GM23338 (cell line): ENCODE measurements at regions not wholly inside any gene's neighbourhood (a gene's known extent, or its start where the extent isn't known, plus 50 kb on each side); places are given as distances from the start of the nearest gene placed in this dataset.

Source experiments
- ATAC-seq: fragments of 200-7000 bp; cut with Tn5 transposase; 3 replicates; pipeline ENCODE4 v1.9.1; 2020
- DNase-seq: peaks from one replicate; pipeline ENCODE4 v3.0.0-alpha.2; 2015; ENCODE audit warnings: low spot score
- H2AFZ ChIP-seq: fragments of 200-600 bp; sonication (generic); 2 replicates; pipeline ENCODE4 v1.8.0; 2016; ENCODE audit warnings: antibody characterized with exemption, mild to moderate bottlenecking, moderate library complexity
- H3F3A ChIP-seq: fragments of 200-600 bp; sonication (generic); replicated peaks from 2 replicates; pipeline ENCODE4 v1.8.0; 2017; ENCODE audit warnings: antibody characterized with exemption, mixed run types, low read depth
- H3K27ac ChIP-seq: fragments of 200-600 bp; sonication (generic); 2 replicates; pipeline ENCODE4 v1.6.1; 2016; ENCODE audit warnings: low read depth
- H3K27me3 ChIP-seq: fragments of 200-600 bp; sonication (generic); 2 replicates; pipeline ENCODE4 v1.8.0; 2016; ENCODE audit warnings: mild to moderate bottlenecking, mixed run types, moderate library complexity; ENCODE audit not compliant: insufficient read depth
- H3K36me3 ChIP-seq: fragments of 200-600 bp; sonication (generic); 2 replicates; pipeline ENCODE4 v1.8.0; 2016; ENCODE audit warnings: mild to moderate bottlenecking; ENCODE audit not compliant: insufficient read depth
- H3K4me1 ChIP-seq: fragments of 200-600 bp; sonication (generic); 2 replicates; pipeline ENCODE4 v1.8.0; 2016; ENCODE audit warnings: mild to moderate bottlenecking, moderate library complexity; ENCODE audit not compliant: insufficient read depth
- H3K4me2 ChIP-seq: fragments of 200-600 bp; sonication (generic); 2 replicates; pipeline ENCODE4 v1.7.1; 2017; ENCODE audit warnings: mixed run types
- H3K4me3 ChIP-seq: fragments of 200-600 bp; sonication (generic); 2 replicates; pipeline ENCODE4 v1.6.1; 2016; ENCODE audit warnings: mixed run types
- H3K79me2 ChIP-seq: fragments of 200-600 bp; sonication (generic); replicated peaks from 2 replicates; pipeline ENCODE4 v1.8.0; 2017; ENCODE audit warnings: mild to moderate bottlenecking; ENCODE audit not compliant: insufficient read depth
- H3K9me2 ChIP-seq: fragments of 200-600 bp; sonication (generic); 2 replicates; pipeline ENCODE4 v1.8.0; 2017; ENCODE audit not compliant: insufficient read depth
- H4K20me1 ChIP-seq: fragments of 200-600 bp; sonication (generic); replicated peaks from 2 replicates; pipeline ENCODE4 v1.8.0; 2017; ENCODE audit warnings: mild to moderate bottlenecking; ENCODE audit not compliant: insufficient read depth
- H3K27ac Mint-ChIP-seq: 2 replicates; pipeline ENCODE4 v1.8.0; 2020; ENCODE audit warnings: inconsistent platforms, mild to moderate bottlenecking, moderate library complexity, mixed read lengths
- H3K27me3 Mint-ChIP-seq: 3 replicates; pipeline ENCODE4 v1.8.0; 2022; ENCODE audit warnings: low read depth, mild to moderate bottlenecking, moderate library complexity, mixed read lengths, inconsistent platforms; ENCODE audit not compliant: insufficient read depth, poor library complexity
- H3K36me3 Mint-ChIP-seq: 3 replicates; pipeline ENCODE4 v1.8.0; 2021; ENCODE audit warnings: low read depth, mild to moderate bottlenecking, inconsistent platforms, moderate library complexity, mixed read lengths
- H3K4me1 Mint-ChIP-seq: 3 replicates; pipeline ENCODE4 v1.8.0; 2020; ENCODE audit warnings: mild to moderate bottlenecking, inconsistent platforms, mixed read lengths
- H3K4me3 Mint-ChIP-seq: 3 replicates; pipeline ENCODE4 v1.8.0; 2021; ENCODE audit warnings: moderate library complexity, mild to moderate bottlenecking, inconsistent platforms, mixed read lengths
- H3K9me3 Mint-ChIP-seq: 3 replicates; pipeline ENCODE4 v1.8.0; 2020; ENCODE audit warnings: moderate library complexity, mild to moderate bottlenecking, inconsistent platforms, mixed read lengths
- CREB1 ChIP-seq: fragments of 250-450 bp; sonication (Bioruptor Pico); IDR thresholded peaks from 2 replicates; pipeline ENCODE4 v1.5.0; 2020; ENCODE audit warnings: low read depth, mild to moderate bottlenecking, moderate library complexity
- EZH2 ChIP-seq: fragments of 200-600 bp; sonication (generic); IDR thresholded peaks from one replicate; pipeline ENCODE4 v1.8.0; 2017; ENCODE audit warnings: antibody characterized with exemption, mild to moderate bottlenecking, low read depth; ENCODE audit not compliant: unreplicated experiment
- JUNB ChIP-seq: IDR thresholded peaks from one replicate; pipeline ENCODE4 v1.6.1; 2016; ENCODE audit warnings: antibody characterized with exemption; ENCODE audit not compliant: unreplicated experiment
- NANOG ChIP-seq: IDR thresholded peaks from 2 replicates; pipeline ENCODE4 v1.6.1; 2016; ENCODE audit warnings: antibody characterized with exemption, borderline replicate concordance
- STAT1 ChIP-seq: IDR thresholded peaks from one replicate; pipeline ENCODE4 v1.6.1; 2016; ENCODE audit warnings: antibody characterized with exemption; ENCODE audit not compliant: unreplicated experiment
- ZNF114 ChIP-seq: fragments of 250-450 bp; sonication (Bioruptor Pico); IDR thresholded peaks from 2 replicates; pipeline ENCODE4 v1.5.0; 2020; ENCODE audit warnings: mild to moderate bottlenecking, moderate library complexity
- ZNF331 ChIP-seq: fragments of 250-450 bp; sonication (Bioruptor Pico); IDR thresholded peaks from 2 replicates; pipeline ENCODE4 v1.5.0; 2020; ENCODE audit warnings: low read depth, mild to moderate bottlenecking, moderate library complexity
- TF ChIP-seq, protein P1 (sequence below): IDR thresholded peaks from one replicate; pipeline ENCODE4 v1.6.1; 2018; ENCODE audit warnings: antibody characterized with exemption; ENCODE audit not compliant: unreplicated experiment
- TF ChIP-seq, protein P2 (sequence below): fragments of 250-450 bp; sonication (Bioruptor Pico); IDR thresholded peaks from 2 replicates; pipeline ENCODE4 v1.5.0; 2020; ENCODE audit warnings: mild to moderate bottlenecking, moderate library complexity

DNA sequence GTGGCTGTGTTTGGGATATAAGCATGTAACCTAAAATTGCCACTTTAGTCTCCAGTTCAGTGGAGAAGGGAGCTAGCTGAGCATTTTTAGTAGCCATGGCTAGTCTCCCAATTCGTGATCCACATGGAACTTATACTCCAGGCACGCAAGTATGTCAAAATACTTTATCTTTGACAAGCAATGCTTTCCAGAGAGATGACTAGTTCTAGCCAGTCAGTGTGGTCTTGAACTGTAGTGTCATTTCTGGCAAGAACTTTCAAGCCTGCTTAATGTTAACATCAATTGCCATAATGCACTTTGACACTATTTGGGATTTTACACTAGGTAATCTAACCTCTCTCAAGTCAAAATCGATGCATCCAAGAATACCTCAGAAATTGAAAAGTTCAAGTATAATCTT, 660.0 kb downstream of the PTPRC start (continued):
- TF ChIP-seq, protein P1, sequence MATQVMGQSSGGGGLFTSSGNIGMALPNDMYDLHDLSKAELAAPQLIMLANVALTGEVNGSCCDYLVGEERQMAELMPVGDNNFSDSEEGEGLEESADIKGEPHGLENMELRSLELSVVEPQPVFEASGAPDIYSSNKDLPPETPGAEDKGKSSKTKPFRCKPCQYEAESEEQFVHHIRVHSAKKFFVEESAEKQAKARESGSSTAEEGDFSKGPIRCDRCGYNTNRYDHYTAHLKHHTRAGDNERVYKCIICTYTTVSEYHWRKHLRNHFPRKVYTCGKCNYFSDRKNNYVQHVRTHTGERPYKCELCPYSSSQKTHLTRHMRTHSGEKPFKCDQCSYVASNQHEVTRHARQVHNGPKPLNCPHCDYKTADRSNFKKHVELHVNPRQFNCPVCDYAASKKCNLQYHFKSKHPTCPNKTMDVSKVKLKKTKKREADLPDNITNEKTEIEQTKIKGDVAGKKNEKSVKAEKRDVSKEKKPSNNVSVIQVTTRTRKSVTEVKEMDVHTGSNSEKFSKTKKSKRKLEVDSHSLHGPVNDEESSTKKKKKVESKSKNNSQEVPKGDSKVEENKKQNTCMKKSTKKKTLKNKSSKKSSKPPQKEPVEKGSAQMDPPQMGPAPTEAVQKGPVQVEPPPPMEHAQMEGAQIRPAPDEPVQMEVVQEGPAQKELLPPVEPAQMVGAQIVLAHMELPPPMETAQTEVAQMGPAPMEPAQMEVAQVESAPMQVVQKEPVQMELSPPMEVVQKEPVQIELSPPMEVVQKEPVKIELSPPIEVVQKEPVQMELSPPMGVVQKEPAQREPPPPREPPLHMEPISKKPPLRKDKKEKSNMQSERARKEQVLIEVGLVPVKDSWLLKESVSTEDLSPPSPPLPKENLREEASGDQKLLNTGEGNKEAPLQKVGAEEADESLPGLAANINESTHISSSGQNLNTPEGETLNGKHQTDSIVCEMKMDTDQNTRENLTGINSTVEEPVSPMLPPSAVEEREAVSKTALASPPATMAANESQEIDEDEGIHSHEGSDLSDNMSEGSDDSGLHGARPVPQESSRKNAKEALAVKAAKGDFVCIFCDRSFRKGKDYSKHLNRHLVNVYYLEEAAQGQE, result no peak
- TF ChIP-seq EZH2, result no peak

DNA sequence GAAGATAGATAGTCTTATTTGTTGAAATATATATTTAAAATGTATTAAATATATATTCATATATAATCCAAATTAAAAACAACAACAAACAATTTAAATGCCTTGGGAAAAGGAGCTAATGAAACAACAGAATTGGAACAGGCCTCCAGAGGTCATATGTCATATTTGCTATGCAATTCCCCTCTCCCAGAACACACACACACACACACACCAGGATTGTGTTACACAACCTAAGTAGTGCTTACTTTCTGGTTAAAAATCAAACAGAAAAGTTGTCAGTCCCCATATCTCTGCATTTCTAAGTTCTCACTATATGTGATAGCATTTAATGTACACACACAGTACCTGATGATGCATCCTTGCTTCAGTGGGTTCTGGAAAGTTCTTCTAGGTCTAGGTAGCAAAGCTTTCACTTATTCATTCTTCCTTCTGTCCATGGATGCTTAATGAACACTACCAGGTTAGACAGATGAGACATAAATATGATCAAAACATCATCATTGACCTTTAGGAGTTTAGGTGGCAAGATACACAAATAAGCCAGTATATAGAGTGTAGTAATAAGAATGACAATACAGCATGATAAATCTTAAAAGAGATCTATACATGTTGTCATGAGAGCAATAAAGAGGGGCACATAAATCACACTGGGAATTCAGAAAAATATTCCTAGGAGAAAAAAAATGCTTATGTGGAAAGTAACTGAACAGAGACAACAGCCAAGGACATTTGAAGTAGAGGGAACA, 662.8 kb downstream of the PTPRC start:
- Histone ChIP-seq H3K27ac (no peak overlapping the region), H3K36me3 (no peaks in the 10 kb centered on the region), H3K4me1 (peaks cover 15% of the 10 kb centered on the region), H3K9me2 (no peaks in the 10 kb centered on the region), H3K4me3 (no peak overlapping the region), H2AFZ (no peak overlapping the region), H3K27me3 (no peaks in the 10 kb centered on the region), H3K4me2 (no peak overlapping the region), H4K20me1 (no peaks in the 10 kb centered on the region), H3F3A (no peaks in the 10 kb centered on the region), H3K79me2 (no peaks in the 10 kb centered on the region)
- H3K27ac Mint-ChIP-seq, result no peak overlapping the region
- peaks cover 15% of the 10 kb centered on the region for H3K4me1 Mint-ChIP-seq
- ATAC-seq, result no peak
- no peaks in the 10 kb centered on the region for H3K9me3 Mint-ChIP-seq
- no peak for DNase-seq
- no peak overlapping the region for H3K4me3 Mint-ChIP-seq
- H3K27me3 Mint-ChIP-seq, result no peaks in the 10 kb centered on the region
- no peaks in the 10 kb centered on the region for H3K36me3 Mint-ChIP-seq
- TF ChIP-seq, protein P1, result no peak
- TF ChIP-seq NANOG, result no peak
- TF ChIP-seq, protein P2, sequence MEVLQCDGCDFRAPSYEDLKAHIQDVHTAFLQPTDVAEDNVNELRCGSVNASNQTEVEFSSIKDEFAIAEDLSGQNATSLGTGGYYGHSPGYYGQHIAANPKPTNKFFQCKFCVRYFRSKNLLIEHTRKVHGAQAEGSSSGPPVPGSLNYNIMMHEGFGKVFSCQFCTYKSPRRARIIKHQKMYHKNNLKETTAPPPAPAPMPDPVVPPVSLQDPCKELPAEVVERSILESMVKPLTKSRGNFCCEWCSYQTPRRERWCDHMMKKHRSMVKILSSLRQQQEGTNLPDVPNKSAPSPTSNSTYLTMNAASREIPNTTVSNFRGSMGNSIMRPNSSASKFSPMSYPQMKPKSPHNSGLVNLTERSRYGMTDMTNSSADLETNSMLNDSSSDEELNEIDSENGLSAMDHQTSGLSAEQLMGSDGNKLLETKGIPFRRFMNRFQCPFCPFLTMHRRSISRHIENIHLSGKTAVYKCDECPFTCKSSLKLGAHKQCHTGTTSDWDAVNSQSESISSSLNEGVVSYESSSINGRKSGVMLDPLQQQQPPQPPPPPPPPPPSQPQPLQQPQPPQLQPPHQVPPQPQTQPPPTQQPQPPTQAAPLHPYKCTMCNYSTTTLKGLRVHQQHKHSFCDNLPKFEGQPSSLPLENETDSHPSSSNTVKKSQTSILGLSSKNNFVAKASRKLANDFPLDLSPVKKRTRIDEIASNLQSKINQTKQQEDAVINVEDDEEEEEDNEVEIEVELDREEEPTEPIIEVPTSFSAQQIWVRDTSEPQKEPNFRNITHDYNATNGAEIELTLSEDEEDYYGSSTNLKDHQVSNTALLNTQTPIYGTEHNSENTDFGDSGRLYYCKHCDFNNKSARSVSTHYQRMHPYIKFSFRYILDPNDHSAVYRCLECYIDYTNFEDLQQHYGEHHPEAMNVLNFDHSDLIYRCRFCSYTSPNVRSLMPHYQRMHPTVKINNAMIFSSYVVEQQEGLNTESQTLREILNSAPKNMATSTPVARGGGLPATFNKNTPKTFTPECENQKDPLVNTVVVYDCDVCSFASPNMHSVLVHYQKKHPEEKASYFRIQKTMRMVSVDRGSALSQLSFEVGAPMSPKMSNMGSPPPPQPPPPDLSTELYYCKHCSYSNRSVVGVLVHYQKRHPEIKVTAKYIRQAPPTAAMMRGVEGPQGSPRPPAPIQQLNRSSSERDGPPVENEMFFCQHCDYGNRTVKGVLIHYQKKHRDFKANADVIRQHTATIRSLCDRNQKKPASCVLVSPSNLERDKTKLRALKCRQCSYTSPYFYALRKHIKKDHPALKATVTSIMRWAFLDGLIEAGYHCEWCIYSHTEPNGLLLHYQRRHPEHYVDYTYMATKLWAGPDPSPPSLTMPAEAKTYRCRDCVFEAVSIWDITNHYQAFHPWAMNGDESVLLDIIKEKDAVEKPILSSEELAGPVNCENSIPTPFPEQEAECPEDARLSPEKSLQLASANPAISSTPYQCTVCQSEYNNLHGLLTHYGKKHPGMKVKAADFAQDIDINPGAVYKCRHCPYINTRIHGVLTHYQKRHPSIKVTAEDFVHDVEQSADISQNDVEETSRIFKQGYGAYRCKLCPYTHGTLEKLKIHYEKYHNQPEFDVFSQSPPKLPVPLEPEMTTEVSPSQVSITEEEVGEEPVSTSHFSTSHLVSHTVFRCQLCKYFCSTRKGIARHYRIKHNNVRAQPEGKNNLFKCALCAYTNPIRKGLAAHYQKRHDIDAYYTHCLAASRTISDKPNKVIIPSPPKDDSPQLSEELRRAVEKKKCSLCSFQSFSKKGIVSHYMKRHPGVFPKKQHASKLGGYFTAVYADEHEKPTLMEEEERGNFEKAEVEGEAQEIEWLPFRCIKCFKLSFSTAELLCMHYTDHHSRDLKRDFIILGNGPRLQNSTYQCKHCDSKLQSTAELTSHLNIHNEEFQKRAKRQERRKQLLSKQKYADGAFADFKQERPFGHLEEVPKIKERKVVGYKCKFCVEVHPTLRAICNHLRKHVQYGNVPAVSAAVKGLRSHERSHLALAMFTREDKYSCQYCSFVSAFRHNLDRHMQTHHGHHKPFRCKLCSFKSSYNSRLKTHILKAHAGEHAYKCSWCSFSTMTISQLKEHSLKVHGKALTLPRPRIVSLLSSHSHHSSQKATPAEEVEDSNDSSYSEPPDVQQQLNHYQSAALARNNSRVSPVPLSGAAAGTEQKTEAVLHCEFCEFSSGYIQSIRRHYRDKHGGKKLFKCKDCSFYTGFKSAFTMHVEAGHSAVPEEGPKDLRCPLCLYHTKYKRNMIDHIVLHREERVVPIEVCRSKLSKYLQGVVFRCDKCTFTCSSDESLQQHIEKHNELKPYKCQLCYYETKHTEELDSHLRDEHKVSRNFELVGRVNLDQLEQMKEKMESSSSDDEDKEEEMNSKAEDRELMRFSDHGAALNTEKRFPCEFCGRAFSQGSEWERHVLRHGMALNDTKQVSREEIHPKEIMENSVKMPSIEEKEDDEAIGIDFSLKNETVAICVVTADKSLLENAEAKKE (CRISPR knock-in tag), result no peak
- no peak for TF ChIP-seq CREB1 (CRISPR knock-in tag)
- no peak for TF ChIP-seq ZNF331 (CRISPR knock-in tag)
- no peak for TF ChIP-seq ZNF114 (CRISPR knock-in tag)
- no peak for TF ChIP-seq STAT1
- no peak for TF ChIP-seq JUNB
- no peak for TF ChIP-seq EZH2
